ENCODE measurements at regions not wholly inside any gene's neighbourhood (a gene's known extent, or its start where the extent isn't known, plus 50 kb on each side); places are given as distances from the start of the nearest gene placed in this dataset.
A peak's percentile ranks its signal among the peaks of the same experiment; 100 is the strongest.

- no peak for DNase-seq
These were observed 816.8 kb upstream of the FAT3 start for GRCh38 chr11:91407842-91408241.

GRCh38 chr11:91406009-91406408, 818.6 kb upstream of the FAT3 start:
- no peak for DNase-seq

DNA sequence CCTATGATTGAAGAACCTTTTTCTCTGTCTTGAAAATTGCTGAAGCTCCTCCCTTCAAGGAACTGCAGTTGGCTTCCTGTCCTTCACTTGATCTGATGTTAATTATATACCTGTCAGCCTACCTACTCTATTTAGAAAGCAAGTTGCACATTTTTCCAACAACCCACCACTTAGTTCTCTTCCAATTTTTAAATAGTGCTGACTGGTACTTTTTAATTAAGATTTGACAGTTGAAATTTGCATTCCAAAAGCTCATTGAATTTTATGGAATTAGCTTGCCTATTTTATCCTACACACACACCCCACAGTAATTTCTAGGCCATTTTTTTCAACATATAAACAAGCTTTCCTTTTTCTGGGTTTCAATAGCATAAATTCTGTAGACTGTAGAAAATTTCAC, 820.3 kb upstream of the FAT3 start:
- DNase-seq: no peak

- DNase-seq: no peak
These were observed 827.5 kb upstream of the FAT3 start for GRCh38 chr11:91397134-91397468.

DNA sequence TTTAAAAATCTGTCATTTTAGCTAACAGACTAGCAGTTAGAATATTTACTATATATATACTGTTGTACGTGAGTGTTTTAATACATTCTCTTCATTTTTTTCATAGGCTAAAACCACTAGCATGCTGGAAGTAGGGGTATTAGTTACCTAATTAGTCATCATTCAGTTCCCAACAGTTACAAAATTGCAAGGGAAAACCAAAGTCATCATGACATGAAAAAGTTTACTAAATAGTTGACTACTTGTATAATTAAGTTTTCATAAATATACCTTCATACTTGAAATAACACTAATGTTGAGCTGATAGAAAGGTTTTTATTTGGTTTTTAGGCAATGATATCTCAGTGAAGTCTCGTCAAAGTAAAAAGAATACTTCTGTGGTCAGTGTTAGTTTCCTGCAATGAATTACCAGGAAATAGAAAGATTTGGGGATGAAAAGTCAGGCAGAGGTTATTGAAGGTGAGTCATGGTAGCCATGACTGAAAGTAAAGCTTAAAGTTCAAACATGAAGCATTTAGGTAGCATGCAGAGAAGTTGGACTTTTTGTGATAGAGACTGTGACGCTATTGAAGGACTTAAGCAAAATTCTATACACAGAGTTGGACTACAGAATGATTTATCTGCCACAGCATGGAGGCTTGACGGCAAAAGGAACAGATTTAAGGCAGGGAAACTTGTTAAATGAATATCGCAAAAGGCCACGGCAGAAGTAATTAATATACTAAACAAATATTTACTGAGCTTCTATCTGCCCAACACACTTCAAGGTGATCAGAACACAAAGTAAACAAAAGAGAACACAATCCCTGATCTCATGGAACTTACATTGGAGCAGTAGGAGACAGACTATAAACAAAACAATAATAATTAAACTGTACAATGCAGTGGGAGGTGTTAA, 828.1 kb upstream of the FAT3 start:
- DNase-seq: no peak

DNA sequence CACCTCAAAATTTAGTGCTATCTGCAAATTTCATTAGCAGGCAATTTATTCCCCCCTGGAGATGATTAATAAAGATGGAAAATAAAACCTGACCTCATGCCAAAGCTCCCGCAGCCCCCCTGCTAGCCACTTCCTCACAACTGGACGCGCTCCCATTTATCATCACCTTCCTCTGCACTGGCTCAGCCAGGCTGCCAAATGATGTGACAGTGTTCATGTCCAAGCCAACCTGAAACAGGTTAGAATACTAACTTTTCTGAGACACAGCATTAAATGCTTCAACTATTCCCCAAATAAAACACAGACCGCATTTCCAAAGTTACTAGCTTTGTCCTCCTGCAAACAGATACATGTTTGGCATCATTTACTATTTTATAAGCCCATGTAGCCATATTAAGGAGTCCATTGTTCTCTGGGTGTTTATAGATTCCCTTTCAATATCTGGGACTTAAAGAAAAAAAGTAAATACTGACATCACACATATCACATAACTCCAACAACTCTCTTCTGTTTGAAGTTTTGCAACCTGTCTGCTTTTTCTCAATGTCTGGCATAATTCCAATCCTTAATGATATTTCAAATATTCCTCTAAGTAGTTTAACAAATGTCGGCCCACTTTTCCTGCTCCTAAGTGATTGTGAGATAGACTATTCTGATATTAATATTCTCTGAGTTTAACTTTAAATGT, 829.7 kb upstream of the FAT3 start:
- DNase-seq: no peak

GRCh38 chr11:91394073-91394726, 830.4 kb upstream of the FAT3 start:
- no peak for DNase-seq

- DNase-seq: no peak
These were observed 841.7 kb upstream of the FAT3 start for GRCh38 chr11:91382946-91383345.

- no peak for DNase-seq
These were observed 849.8 kb upstream of the FAT3 start for GRCh38 chr11:91374794-91375193.

DNA sequence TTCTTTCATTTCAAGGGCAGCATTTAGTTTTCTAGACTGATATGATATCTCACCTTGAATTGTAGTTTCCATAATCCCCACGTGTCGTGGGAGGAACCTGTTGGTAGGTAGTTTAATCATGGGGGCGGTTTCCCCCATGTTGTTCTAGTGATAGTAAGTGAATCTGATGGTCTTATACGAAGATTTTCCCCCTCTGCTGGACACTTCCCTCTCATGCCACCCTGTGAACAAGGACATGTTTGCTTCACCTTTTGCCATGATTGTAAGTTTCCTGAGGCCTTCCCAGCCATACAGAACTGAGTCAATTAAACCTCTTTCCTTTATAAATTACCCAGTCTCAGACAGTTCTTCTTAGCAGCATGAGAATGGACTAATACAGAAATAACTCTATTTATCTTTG, 851.1 kb upstream of the FAT3 start:
- no peak for DNase-seq

GRCh38 chr11:91366816-91367215, 857.8 kb upstream of the FAT3 start:
- no peak for DNase-seq

DNA sequence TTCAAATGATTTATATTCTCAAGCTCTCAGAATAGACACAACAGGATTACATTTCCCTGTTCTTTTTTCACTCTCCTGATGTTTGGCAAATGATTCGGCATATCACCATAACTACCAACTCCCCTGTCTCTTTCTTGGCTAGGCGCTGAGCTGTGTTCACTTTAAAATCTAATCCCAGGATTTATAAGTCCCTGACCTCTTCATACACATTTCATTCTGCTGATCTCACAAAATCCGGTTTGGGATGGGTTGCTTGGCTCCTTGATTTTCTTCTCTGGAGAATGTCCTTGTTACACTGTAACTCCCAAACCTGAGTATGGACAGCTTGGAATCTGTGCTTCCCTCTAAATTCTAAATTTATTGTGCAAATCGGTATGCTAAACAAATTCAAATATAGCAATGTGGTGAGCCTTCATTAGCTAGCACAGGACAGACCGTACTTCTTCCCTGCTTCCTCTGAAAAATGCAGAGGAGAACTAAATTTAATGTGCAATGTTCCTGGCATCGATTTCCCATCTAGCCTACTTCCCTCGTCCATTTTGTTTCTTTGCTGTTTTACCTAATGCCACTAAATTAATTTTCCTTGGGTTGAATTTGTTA, 858.5 kb upstream of the FAT3 start:
- DNase-seq: no peak

DNA sequence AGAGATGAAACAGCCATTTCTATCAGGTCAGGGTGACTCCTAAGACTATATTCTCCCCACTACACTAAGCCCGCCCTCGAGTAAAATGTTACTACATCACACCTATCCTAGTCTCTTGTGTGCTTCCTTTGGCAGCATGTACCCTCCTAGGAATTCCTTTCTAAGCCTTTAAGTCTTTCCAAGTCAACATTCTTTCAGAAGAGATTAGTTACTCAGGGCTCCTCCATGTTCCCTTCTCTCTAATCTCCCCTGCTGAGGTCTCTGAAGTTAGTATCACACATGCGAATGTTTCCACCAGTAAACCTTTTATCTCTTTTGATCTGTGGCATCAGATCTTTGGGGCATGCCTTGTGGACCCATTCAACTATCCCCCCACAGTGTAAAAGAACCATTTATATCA, 873.7 kb upstream of the FAT3 start:
- no peak for DNase-seq

- DNase-seq: no peak
These were observed 897.9 kb upstream of the FAT3 start for GRCh38 chr11:91326751-91327150.

GRCh38 chr11:91326280-91326679, 898.3 kb upstream of the FAT3 start:
- no peak for DNase-seq

DNA sequence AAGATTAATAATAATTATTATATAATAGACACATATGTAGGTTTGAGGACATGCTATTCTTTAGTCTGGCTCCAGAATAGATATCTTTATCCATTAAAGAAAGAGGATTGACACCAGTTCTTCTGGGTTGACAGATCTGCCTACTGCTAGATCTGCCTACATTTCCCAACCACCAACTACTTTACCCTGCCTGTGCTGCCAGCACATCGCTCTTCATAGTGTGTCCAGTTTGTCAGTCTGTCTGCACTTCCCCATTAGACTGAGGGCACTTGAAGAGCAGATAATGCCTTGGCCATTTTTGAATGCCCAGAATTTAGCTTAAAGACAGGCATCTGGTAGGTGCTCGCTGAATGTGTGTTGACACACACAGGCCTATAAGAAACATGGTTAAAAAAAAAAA, 910.1 kb upstream of the FAT3 start:
- DNase-seq: no peak

GRCh38 chr11:91312541-91312940, 912.1 kb upstream of the FAT3 start:
- no peak for DNase-seq

DNA sequence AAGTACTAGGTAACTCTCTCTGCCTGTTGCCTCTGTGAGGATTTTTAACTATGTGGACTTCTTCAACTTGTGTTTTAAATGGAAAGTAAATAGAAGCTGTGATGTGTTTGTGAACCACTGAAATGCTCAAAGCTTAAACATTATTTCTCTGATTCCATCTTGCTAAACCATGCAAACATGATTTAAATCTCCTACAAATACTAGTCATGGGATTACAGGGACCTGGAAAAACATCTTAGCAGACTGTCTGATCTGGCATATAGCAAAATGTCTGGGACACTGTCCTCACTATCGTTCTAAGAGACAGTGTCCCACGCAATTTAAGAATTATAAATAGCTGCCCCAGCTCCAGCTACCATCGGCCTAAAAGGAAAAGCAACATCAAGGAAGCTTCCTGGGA, 914.5 kb upstream of the FAT3 start:
- DNase-seq: no peak

- DNase-seq: no peak
These were observed 916.5 kb upstream of the FAT3 start for GRCh38 chr11:91308069-91308468.

DNA sequence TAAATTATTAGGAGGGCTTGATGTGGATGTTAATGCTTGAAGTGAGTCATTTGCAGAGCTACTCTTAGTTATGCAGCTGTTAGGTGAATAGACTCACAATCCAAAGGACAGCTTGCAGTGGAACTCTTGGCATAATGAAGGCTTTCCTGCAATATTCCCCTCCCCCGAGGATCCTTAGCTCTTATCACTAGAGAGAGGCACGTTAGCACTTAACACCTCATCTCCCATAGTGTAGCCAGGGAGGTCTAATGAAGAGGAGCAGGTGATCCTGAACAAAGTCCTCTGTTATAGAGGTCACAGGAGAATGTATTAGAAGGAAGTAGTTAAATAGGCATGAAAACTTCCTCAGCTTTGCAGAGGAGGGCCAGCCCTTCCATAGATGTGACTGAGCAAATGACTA, 919.2 kb upstream of the FAT3 start:
- peak; percentile 28 for DNase-seq

GRCh38 chr11:91303749-91304148, 920.9 kb upstream of the FAT3 start:
- no peak for DNase-seq

GRCh38 chr11:91299980-91300379, 924.6 kb upstream of the FAT3 start:
- no peak for DNase-seq

GRCh38 chr11:91296629-91297028, 928.0 kb upstream of the FAT3 start:
- no peak for DNase-seq

DNA sequence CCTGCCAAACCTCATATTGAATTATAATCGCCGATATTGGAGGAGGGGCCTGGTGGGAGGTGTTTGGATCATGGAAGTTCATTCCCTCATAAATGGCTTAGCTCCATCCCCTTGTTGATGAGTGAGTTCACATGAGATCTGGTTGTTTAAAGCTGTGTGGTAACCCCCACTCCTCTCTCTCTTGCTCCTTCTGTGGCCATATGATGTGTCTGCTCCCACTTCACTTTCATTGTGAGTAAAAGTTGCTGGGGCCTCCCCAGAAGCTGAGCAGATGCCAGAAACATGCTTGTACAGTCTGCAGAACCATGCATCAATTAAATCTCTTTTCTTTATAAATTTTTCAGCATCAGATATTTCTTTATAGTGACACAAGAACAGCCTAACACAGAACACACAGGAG, 929.0 kb upstream of the FAT3 start:
- no peak for DNase-seq
